Colon (tissue), 2 donors: ENCODE measurements at regions not wholly inside any gene's neighbourhood (a gene's known extent, or its start where the extent isn't known, plus 50 kb on each side); places are given as distances from the start of the nearest gene placed in this dataset.
"Not testable (repeated sequence)": the region's sequence is repeated elsewhere in the genome, so short reads cannot be mapped to it uniquely, and the experiment has no call there.

Experiments
- FAIRE-seq: peaks from 2 replicates; lab custom pipeline; 2012; peaks lifted over from hg19 to GRCh38; lab: Jason Lieb, UNC
- donor health status: control.
- donor health status: control.

- not testable (repeated sequence) for FAIRE-seq
Observed at GRCh38 chr15:20069043-20069442, 472.6 kb downstream of the GOLGA6L6 start.

- FAIRE-seq = not testable (repeated sequence)
Observed at GRCh38 chr15:20066173-20066572, 475.4 kb downstream of the GOLGA6L6 start.

DNA sequence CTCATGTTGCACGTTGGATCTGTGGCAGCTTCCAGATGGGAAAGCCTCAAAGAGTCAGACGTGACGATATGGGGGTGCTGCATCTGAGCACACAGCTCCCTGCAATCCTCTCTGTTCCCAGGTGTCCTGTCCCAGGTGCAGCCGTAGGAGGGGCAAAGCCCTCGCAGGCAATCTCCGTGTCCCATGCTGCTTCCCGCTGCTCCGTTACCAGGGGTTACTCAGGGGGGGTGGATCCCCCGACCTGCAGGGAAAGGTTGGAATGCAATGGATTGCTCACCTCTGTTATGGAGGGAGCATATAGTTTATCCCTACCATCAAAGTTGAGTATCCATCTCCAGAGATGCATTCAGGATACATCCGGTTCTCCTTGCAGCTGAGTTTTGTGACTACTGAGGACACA lies 476.1 kb downstream of the GOLGA6L6 start:
- FAIRE-seq = not testable (repeated sequence)

DNA sequence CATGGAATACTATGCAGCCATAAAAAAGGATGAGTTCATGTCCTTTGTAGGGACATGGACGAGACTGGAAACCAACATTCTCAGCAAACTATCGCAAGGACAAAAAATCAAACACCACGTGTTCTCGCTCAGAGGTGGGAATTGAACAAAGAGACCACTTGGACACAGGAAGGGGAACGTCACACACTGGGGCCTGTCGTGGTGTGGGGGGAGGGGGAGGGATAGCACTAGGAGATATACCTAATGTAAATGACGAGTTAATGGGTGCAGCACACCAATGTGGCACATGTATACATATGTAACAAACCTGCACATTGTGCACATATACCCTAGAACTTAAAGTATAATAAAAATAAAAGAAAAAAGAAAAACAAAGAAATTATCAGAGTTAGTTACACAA lies 478.4 kb downstream of the GOLGA6L6 start:
- FAIRE-seq = not testable (repeated sequence)

GRCh38 chr15:20060838-20061237 lies 480.8 kb downstream of the GOLGA6L6 start:
- FAIRE-seq = not testable (repeated sequence)

GRCh38 chr15:20056871-20057270 lies 484.7 kb downstream of the GOLGA6L6 start:
- FAIRE-seq = not testable (repeated sequence)

- not testable (repeated sequence) for FAIRE-seq
Observed at GRCh38 chr15:20055921-20056320, 485.7 kb downstream of the GOLGA6L6 start.

GRCh38 chr15:20048189-20048588 lies 493.4 kb downstream of the GOLGA6L6 start:
- not testable (repeated sequence) for FAIRE-seq

DNA sequence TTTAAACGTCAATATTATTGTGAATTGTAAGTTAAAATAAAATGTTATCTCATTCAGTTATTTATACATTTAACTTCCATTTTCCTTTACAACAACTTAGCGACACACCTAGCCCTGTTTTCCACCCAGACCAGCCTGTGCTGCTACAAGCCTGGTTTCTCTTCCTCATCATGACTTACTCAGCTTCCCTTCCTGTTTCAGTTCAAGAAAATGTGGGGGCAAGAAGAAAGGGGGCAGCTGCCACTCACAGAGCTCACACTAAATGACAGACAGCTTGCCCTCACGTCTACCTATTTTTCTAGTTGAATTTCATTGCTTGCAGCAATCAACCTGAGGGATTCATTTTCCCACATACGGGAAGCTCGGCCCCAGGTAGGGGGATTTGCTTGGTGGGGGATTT lies 496.4 kb downstream of the GOLGA6L6 start:
- not testable (repeated sequence) for FAIRE-seq

- FAIRE-seq = not testable (repeated sequence)
Observed at GRCh38 chr15:20040691-20041090, 500.9 kb downstream of the GOLGA6L6 start.

- not testable (repeated sequence) for FAIRE-seq
Observed at GRCh38 chr15:20025040-20025439, 516.6 kb downstream of the GOLGA6L6 start.

DNA sequence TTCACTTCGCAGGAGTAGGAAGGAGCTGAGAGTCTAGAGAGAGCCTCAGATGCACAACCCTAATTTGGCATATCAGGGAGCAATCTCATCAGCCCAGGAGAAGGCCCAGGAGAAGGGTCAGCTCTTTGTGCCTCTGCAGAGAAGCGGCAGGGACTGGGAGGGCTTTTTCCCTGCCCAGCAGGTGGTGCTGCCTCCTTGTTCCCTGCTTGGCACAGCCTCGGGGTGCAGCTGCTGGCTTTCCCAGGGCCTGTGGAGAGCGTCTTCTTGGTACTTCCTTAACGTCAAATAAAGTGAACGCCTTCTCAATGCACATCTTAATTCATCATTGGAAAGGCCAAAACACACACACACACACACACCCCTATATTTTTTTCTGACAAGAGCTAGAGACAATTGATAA lies 519.3 kb downstream of the GOLGA6L6 start:
- not testable (repeated sequence) for FAIRE-seq

DNA sequence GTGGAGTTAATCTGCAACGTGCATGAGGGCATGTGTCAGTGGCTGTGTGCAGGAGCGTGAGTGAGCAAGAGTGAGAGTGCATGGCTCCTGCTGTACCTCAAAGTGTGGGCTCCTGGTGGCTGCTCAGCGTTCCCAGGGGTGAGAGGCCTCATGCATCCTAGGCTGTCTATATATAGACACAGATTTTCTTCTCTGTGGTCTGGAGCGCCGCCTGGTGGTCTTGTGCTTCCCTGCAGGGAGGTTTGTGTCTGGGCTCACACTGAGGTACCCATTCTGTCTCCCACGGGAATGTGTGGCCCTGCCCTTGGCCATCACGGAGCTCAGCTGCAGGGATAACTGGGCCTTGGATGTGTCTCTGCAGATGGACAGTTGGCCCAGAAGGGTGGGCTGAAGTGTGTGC lies 520.2 kb downstream of the GOLGA6L6 start:
- not testable (repeated sequence) for FAIRE-seq

DNA sequence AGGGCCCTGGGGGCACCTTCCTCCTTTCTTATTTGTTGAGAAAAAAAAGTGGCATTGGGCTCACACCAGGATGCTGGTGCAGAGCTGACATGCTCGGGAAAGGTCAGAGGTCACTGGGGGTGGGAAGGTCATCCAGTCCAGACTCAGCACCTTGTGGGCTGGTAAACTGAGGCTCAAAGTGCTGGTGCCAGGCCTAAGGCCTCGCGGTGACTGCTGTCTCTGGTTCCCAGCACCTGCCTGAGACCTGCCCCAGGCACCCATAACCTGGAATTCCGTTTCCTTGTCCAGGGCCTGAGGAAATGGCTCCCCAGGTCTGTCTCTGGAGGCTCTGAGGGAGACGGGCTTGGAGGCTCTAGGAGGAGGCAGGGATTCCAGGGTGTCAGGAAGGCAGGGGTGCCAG lies 521.0 kb downstream of the GOLGA6L6 start:
- FAIRE-seq = not testable (repeated sequence)

DNA sequence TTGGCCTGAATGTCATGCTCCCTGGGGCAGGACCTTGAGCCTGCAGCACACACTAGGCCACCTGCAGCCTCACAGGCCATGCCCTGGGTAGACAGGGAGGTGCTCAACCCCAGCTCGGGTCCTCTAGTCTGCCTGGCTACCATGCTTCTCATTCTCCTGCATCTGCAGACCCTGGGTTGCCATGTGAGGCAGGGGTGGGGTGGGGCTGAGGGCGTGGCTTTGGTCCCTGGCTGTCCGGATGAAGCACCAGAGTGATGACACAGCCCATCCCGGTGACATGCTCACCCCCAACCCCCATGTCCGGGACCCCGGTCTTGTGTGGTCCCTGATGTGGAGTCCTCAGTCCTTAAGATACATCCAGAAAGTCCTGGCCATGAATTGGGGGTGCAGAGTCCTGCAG lies 521.8 kb downstream of the GOLGA6L6 start:
- FAIRE-seq = not testable (repeated sequence)

- FAIRE-seq = not testable (repeated sequence)
Observed at GRCh38 chr15:20017581-20017980, 524.0 kb downstream of the GOLGA6L6 start.

GRCh38 chr15:20016941-20017340 lies 524.7 kb downstream of the GOLGA6L6 start:
- FAIRE-seq = not testable (repeated sequence)

DNA sequence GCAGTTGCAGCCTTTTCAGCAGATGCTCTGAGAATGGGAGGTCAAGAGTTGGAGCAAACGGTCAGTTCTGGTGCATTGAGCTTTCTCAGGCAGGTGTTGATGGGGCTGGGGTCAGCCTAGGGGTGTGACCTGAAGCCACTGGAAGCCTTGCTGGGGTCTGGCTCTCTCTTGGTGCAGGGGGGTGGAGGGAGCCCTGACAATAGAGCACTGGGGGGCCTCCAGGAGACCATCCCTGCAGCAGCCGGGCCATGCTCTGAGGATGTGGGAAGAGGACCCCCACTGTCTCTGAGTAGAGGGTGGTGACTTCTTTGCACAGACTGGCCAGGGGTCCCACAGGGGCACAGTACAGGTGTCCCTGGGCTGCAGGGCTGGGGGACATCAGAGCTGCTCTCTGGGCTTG lies 528.8 kb downstream of the GOLGA6L6 start:
- FAIRE-seq = not testable (repeated sequence)

DNA sequence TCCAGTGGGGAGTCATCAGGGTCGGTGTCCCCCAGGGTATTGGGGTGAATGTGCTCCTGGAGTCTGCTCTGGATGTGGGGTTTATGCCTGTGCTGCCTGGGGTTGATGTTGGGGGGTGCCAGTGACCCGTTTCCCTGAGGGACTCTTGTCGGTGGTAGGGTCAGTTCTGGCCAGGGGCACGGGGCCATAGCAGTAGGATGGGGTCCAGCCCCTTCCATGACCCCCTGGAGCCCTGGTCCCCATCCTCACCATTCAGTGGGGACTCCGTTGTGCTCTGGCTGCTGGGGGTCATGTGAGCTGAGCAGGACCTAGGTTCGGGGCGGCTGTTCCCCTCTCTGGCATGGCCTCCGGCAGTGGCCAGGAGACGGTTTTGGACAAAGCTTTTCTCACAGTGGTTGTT lies 530.8 kb downstream of the GOLGA6L6 start:
- not testable (repeated sequence) for FAIRE-seq

- not testable (repeated sequence) for FAIRE-seq
Observed at GRCh38 chr15:20009619-20010018, 532.0 kb downstream of the GOLGA6L6 start.

- FAIRE-seq = not testable (repeated sequence)
Observed at GRCh38 chr15:20007338-20007737, 534.3 kb downstream of the GOLGA6L6 start.

GRCh38 chr15:20003471-20003870 lies 538.1 kb downstream of the GOLGA6L6 start:
- FAIRE-seq = not testable (repeated sequence)

DNA sequence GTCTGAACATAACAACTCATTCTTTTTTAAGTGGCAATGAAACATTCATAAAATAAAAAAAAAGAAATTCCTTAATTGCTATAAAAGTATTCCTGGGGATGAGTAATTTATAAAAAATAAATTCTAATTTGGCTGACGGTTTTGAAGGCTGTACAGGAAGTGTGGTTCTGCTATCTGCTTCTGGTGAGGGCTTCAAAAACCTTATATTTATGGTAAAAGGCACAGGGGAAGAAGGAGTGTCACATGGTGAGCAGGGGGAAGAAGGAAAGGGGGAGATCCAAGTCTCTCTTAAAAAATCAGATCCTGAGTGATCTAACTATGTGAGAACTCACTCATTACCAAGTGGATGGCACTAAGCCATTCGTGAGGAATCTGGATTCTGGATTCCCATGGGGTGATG lies 539.0 kb downstream of the GOLGA6L6 start:
- FAIRE-seq = not testable (repeated sequence)

DNA sequence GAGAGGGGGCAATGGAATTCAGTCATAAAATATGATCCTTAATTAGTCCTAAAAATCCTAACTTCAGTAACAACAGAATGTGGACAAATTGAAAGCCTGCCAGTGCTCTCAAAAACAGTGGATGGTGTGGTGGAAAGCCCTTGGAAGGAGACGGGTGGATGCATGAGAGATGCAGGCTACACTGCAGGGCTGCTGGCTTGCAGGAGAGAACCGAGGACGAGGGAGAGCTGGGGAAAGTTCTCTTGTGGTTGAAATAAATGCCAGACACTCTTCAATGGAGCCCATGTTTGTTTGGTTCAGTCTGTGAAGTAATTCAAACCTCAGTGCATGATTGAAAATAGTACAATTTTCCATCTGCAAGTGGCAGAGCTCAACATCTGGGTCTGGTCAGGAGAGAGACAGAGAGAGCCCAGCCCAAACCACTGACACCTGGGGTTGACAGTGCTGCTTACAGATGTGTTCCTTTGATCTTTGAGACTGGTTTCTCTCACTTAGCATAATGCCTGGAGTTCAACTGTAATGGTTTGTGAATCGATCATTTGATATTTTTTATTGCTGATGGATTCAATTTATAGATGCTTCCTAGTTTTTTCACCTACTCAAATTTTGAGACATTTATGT lies 544.9 kb downstream of the GOLGA6L6 start:
- FAIRE-seq = not testable (repeated sequence)
